ENCODE measurements at regions not wholly inside any gene's neighbourhood (a gene's known extent, or its start where the extent isn't known, plus 50 kb on each side); places are given as distances from the start of the nearest gene placed in this dataset.
"Not testable (repeated sequence)": the region's sequence is repeated elsewhere in the genome, so short reads cannot be mapped to it uniquely, and the experiment has no call there.

- 61 to 70% methylated on average over 3 of the region's 3 CpGs for WGBS, 2 donors
- TF ChIP-seq CTCF (IDR thresholded peaks at IDR 0.05): no peak
- Histone ChIP-seq H3K4me1 (peaks cover 0 to 8% (median 0%) of the 10 kb centered on the region in 9 donors), H3K9me3 (peaks cover 0 to 16% (median 3%) of the 10 kb centered on the region in 11 donors), H3K27me3 (no peaks in the 10 kb centered on the region), H3K4me3 (no peak overlapping the region), H3K36me3 (no peaks in the 10 kb centered on the region), H3K27ac (no peak overlapping the region)
- intact Hi-C loops (cut with DNase I): no loop called here
- ATAC-seq (no peak), DNase-seq (no peak)
Measured at GRCh38 chr13:97761796-97762540, 191.5 kb upstream of the IPO5 start.

GRCh38 chr13:97766749-97767148, 186.7 kb upstream of the IPO5 start:
- no peaks in the 10 kb centered on the region for H3K36me3 ChIP-seq
- no peak overlapping the region for H3K27ac ChIP-seq
- intact Hi-C loops (cut with DNase I): no loop called here
- no peak for TF ChIP-seq CTCF (IDR thresholded peaks at IDR 0.05)
- ATAC-seq (peak in 1 of 8 donors; percentile 29), DNase-seq (no peak)
- no peak overlapping the region for H3K4me3 ChIP-seq
- H3K27me3 ChIP-seq: no peaks in the 10 kb centered on the region
- H3K4me1 ChIP-seq: peaks cover 0 to 3% (median 0%) of the 10 kb centered on the region in 9 donors
- WGBS, 2 donors: 53 to 65% methylated on average over 1 of the region's 1 CpG
- peaks cover 0 to 16% (median 3%) of the 10 kb centered on the region in 11 donors for H3K9me3 ChIP-seq

GRCh38 chr13:97768134-97768533, 185.3 kb upstream of the IPO5 start:
- H3K4me1 ChIP-seq: no peaks in the 10 kb centered on the region
- intact Hi-C loops (cut with DNase I): no loop called here
- WGBS, 2 donors: 69 to 71% methylated on average over 3 of the region's 3 CpGs
- no peak for ATAC-seq
- TF ChIP-seq CTCF (IDR thresholded peaks at IDR 0.05): no peak
- no peak overlapping the region for H3K4me3 ChIP-seq
- H3K27me3 ChIP-seq: no peaks in the 10 kb centered on the region
- DNase-seq: no peak
- H3K9me3 ChIP-seq: peaks cover 0 to 7% (median 1%) of the 10 kb centered on the region in 11 donors
- H3K27ac ChIP-seq: no peak overlapping the region
- no peaks in the 10 kb centered on the region for H3K36me3 ChIP-seq

GRCh38 chr13:97770231-97770630, 183.2 kb upstream of the IPO5 start:
- H3K27ac ChIP-seq; H3K27me3 ChIP-seq; H3K36me3 ChIP-seq; intact Hi-C loops (cut with DNase I); H3K4me1 ChIP-seq; ATAC-seq; H3K9me3 ChIP-seq; H3K4me3 ChIP-seq; DNase-seq: not testable (repeated sequence)
- 91 to 96% methylated on average over 5 of the region's 5 CpGs for WGBS, 2 donors

GRCh38 chr13:97772466-97772865, 181.0 kb upstream of the IPO5 start:
- H3K27ac ChIP-seq; DNase-seq; H3K36me3 ChIP-seq; H3K27me3 ChIP-seq; H3K4me1 ChIP-seq; intact Hi-C loops (cut with DNase I); H3K4me3 ChIP-seq; ATAC-seq: not testable (repeated sequence)
- peaks cover 0 to 11% (median 0%) of the 10 kb centered on the region in 11 donors for H3K9me3 ChIP-seq

GRCh38 chr13:97774391-97775100, 178.9 kb upstream of the IPO5 start:
- H3K36me3 ChIP-seq; ATAC-seq; H3K27ac ChIP-seq; H3K4me1 ChIP-seq; intact Hi-C loops (cut with DNase I); DNase-seq; H3K4me3 ChIP-seq; H3K27me3 ChIP-seq: not testable (repeated sequence)
- 86 to 87% methylated on average over 34 of the region's 34 CpGs for WGBS, 2 donors
- H3K9me3 ChIP-seq: peaks cover 0 to 14% (median 0%) of the 10 kb centered on the region in 11 donors
